ENCODE measurements at regions not wholly inside any gene's neighbourhood (a gene's known extent, or its start where the extent isn't known, plus 50 kb on each side); places are given as distances from the start of the nearest gene placed in this dataset.
"Not testable (repeated sequence)": the region's sequence is repeated elsewhere in the genome, so short reads cannot be mapped to it uniquely, and the experiment has no call there.

DNA sequence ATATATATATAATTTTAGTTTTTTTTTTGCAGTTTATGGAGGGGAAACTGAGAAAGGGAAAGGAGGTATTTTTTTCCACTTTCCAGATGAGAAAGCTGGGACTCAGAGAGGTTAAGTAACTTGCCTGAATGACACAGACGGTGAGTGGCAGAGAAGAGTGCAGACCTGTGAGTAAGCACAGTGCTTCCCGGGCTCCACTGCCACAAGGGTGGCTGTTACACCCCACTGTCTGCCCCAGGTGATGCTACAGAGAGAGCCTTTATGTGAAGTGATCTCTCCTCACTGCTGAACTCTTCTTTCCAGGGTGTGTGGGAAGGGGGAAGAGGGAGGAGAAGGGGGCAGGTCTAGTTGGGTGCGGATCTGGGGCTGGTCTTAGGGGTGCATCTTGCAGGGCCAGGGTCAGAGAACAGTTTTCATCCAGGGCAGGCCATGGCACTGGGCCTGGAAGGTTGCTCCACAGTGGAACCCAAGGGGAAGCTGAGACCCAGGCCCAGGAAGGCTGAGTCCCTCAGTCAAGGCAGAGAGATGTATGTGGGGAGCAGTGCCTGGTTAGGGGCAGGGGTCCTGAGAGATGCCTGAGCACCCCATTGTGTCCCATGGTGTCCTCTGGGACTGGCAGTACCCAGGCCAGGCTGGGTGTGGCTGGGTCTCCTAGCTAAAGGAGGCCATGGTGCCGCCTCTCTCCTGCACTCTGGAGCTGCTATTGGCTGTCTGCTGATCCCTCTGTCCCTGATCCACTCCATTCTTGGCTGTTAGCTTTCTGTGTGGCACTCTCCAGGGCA, 357.5 kb downstream of the PTPRU start:
- no peak for DNase-seq (ENCODE audit: low read depth in 2 of 3, low spot score in 1 of 3)

DNA sequence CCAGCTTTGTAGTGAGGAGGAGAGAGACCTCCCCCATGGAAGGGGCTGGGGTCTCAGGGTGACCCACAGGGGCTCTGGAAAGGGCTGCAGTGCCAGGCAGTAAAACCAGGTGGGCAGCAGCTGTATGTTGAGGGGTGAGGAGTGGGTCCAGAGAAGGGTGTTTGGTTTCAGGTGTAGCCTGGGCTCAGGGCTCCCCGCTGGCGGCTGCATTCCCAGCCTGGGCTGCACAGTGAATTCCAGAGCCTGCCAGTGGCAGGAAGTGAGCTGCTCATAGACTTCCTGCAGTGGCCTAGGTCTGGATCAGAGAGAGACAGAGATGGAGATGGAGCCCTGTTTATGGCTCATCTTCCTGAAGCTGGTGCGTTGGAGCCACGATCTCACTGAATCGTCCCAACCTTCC, 356.4 kb downstream of the PTPRU start:
- DNase-seq (ENCODE audit: low read depth in 2 of 3, low spot score in 1 of 3), result no peak

DNA sequence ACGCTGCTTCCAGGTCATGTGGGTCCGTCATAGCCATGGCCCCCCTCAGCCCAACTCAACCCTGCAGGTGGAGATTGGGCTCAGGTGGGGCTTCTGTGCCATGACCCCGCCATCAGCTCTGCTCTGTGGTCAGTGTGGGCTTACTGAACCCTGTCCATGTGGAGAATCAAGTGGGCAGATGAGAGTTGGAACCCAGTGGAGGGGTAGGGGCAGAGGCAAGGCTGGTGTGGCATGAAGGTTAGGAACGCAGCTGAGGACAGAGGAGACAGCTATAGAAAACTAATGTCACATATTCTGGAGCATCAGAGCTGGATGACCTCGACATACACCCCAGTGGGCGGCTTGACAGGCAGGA, 355.9 kb downstream of the PTPRU start:
- DNase-seq (ENCODE audit: low read depth in 2 of 3, low spot score in 1 of 3), result no peak

DNA sequence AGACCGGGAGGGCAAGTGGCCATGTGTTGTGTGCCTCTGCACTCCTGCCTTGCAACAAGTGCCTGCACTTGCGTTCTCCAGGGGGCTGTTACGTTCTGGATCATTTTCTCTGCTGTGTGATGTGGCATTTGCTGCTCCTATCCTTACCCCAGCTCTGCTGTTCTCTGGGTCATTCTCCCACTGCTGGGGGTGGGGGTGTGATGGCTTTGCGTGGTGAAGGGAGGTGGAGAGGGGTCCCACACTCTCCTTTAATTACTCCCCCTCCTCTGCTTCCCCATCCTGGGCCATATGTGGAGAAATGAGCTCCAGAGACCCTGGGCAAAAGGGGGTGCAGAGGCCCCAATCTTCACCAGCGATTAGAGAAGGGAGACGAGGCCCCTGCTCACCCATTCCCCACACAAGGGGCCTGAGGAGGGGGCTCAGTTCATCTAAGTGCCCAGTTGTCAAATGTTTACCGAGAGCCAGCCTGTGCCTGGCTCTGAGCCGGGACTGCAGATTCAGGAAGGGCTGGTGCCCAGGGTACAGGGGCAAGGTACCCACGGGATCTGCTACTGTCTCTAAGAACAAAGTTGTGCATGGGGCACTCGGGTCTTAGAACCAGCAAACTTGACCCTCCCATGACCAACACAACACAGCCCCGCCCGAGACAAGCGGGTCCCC, 355.4 kb downstream of the PTPRU start:
- no peak for DNase-seq (ENCODE audit: low read depth in 2 of 3, low spot score in 1 of 3)

DNA sequence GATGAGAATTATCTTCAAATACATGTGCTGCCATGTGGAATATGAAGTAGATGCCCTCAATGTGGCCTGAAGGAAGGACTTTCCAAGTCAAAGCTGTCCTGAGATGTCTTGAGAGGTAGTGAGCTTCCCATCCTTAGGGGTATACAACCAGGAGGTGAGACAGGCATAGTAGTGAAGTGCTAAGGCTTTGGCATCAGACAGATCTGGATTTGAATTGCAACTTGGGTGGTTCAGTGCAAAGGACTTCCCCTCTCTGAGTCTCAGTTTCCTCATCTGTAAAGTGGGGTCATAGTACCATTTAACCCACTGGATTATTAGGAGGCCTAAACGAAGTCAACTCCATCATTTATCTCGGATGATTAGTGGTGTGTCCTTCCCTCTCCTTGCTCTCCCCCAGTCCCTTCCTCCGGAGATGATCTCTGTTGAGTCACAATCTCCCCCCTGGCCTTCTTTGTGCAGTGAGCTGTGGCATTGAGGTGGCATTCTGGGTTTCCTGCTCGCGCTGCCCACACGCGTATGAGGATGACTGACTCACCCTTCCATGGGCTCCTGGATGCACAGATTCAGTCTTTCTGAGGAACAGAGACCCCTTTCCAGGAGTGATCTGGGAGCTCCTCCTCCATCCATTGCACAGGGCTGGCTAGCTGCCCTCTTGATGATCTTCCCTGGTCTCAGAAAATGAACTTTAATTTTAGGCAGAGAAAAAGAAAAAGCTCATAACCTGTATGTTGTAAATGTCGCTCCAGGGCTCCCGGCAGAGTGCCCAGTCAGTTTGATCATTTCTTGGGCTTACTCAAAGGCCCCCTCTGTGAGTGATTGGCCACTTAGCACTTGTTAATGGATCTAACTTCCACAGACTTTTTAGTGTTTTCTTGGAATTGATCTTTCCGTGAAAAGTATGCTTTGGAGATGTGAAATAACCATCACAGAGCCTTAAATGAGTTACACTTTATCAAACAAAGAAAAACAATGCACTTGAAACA, 354.6 kb downstream of the PTPRU start:
- no peak for DNase-seq (ENCODE audit: low read depth in 2 of 3, low spot score in 1 of 3)

DNA sequence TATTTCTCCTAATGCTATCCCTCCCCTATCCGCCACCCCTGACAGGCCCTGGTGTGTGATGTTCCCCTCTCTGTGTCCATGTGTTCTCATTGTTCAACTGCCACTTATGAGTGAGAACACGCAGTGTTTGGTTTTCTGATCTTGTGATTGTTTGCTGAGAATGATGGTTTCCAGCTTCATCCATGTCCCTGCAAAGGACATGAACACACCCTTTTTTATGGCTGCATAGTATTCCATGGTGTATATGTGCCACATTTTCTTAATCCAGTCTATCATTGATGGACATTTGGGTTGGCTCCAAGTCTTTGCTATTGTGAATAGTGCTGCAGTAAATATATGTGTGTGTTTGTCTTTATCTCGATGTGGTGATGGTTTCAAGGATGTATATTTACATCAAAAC, 353.4 kb downstream of the PTPRU start:
- DNase-seq (ENCODE audit: low read depth in 2 of 3, low spot score in 1 of 3), result not testable (repeated sequence)

DNA sequence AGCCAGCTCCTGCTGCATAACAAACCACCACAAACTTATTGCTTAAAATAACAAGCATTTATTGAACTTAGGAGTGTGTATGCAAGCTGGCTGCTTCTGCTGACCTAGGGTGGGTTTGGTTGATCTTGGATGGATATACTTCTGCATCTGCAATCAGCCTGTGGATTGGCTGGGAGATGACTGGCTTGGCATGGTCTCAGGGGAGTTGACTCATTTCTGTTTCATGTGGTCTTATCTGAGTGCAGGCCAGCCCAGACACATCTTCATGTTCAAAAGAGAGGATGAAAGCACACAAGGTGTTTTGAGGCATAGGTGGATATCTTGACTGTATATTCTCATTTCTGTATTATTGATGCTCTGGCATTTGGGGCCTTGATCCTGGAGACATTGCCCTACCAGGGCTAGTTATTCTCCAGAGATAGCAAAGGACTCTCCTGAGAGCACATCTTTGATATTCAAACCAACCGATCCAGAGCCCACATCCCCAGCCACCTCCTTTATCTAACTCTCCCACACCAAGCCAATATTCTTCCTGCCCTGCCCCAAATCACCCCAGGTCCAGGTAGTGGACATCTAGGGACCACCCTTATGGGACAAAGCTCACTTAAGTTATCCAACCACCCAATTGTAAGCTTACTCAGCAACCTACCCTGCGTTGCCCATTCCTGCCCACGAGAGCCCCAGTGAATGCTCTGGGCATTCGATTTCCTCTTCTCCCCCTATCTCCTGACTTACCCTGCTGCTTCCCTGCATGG, 350.8 kb downstream of the PTPRU start:
- DNase-seq (ENCODE audit: low read depth in 2 of 3, low spot score in 1 of 3), result no peak

DNA sequence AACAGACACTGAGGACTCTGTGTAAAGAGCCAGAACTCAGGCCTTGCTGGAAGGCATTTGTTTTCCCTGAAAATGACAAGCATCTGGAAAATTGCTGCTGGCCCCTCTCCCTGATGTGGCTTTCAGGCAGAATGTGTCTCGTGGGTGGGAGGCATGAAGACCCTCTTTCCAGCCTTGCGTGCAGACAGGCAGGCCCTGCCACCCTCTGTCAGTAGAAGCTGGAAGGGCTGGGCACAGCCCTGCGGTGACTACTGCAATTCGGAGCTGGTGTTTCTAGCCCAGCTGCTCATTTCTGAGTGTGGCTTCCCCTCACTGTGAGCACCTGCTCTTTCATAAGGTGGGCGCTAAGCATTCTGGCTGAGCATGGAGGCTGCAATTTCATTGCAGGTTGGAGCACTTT, 349.9 kb downstream of the PTPRU start:
- no peak for DNase-seq (ENCODE audit: low read depth in 2 of 3, low spot score in 1 of 3)

DNA sequence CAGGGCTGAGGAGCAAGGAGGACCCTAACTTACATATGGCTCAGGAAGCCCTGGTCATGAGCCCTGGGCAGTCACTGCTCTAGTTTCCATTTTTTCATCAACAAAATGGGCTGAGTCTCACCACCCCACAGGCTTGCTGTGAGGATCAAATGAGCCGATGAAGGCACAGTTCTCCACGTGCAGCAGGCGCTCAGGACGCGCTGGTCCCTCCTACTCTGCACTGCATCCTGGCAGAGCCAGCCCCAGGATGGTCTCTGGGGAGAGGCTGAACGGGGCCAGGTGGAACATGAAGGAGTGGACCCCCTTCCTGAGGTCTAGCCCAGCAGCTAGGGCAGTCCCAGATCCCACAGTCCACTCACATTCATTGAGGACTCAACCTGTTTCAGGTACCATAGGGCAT, 349.3 kb downstream of the PTPRU start:
- no peak for DNase-seq (ENCODE audit: low read depth in 2 of 3, low spot score in 1 of 3)

DNA sequence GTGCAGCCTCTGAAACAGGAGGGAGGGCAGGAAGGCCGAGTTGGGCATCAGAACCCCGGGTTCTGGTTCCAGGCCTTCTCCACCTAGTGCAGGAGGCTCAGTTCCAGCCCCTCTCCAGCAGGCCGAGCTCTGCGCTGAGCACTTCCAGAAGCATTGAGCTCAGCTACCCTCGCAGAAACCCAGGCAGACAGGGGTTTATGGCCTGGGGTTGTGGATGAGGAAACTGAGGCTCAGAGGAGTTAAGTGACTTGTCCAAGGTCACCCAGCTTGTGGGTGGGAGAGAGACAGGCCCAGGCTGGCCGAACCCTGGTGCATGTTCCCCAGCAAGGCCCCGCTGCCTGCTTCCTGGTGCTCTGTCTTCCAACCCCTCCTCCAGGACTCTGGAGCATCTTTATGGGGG, 348.9 kb downstream of the PTPRU start:
- DNase-seq (ENCODE audit: low read depth in 2 of 3, low spot score in 1 of 3), result no peak

DNA sequence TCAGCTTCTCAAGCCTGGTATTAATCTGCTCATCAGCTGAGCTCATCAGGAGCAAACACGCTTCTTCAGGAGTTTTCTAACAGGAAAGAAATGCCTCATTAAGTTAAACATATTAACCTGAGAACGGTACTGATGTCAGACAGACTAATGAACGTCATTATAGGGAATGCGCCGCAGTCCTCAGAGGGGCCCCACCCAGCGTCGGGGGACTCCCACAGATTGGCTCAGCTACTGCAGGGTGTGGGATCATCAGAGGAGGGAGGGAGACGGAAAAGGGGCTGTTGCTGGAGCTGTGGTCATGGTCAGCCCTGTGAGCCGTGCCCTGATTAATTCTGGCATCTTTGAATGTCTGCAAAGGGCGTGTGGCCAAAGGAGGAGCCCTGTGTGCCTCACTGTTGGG, 348.5 kb downstream of the PTPRU start:
- DNase-seq (ENCODE audit: low read depth in 2 of 3, low spot score in 1 of 3), result no peak

DNA sequence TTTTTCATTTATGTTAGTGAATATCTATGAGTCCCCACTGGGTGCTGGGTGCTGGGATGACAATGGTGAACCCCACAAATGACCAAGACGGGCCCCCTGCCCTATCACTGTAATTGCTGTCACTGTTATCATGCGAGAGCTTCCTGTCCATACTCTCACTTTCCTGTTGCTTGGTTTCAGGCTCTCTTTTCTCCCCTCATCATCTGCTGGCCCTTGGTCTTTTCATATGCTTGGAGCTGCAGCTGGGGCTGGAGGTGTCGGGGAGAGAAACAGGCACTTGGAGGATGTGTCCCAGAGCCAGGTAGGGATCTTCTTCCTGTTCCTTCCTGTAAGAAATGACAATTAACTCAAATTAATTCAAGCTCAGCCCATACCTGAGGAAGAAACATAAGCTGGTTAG, 348.0 kb downstream of the PTPRU start:
- DNase-seq (ENCODE audit: low read depth in 2 of 3, low spot score in 1 of 3), result no peak

DNA sequence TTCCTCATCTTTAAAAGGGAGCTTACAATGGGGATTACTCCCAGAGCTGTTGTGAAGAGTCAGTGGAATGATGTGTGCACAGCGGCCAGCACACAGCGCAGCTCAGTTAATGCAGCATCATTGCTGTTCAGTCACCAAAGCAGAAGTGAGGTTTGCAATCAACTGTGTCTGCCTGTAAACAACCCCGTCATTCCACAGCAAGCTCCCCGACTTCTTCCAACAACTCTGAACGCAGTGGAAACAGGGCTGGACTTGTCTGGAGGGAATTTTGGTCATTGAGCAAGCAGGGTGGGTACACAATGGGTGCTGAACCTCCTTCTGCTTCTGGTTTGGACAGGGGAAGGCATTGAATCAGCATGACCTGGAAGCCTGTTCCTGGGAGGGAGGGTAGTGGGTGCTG, 347.4 kb downstream of the PTPRU start:
- DNase-seq (ENCODE audit: low read depth in 2 of 3, low spot score in 1 of 3), result no peak

DNA sequence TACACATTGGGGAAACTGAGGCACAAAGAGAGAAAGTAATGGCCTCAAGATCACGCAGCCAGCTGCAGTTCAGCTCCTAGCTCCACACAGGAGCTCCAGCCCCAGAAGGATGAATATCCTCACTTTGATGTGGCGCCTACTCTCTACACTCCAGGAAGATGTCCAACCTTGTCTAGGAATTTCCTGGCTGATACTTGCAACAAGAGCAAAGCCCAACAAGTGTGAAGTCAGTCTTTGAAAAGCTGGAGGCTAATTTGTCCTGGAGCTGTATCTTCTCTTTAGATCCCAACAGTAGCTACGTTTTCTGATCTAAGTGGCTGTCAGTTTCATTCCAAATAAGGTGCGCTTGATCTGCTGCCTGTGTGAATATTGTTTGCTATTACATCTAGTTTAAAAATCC, 344.9 kb downstream of the PTPRU start:
- no peak for DNase-seq (ENCODE audit: low read depth in 2 of 3, low spot score in 1 of 3)

DNA sequence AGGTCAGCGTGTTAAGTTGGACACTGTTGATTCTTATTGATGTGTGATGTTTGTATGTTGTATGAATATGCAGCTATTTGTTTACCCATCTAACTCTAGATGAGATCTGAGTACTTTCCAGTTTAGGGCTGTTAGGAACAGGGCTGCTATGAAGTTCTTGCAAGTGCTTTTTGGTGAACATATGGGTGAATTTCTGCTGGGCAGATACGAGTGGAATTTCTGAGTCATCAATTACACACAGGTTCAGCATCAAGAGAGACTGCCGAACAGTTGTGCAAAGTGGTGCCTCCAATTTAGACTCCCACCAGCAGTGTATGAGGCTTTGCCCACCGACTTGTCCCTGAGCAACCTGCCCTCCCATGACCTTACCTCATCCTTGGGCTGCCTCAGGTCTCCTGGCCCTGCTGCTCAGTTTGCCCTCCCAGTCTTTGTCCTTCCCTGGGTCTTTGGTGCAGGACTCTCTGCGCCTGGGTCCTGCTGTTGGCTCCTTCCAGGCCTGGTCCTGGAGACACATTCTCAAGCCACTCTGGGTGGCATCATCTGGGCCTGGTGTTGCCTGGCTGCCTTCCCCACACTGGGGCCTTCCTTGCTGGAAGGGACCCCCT, 343.6 kb downstream of the PTPRU start:
- no peak for DNase-seq (ENCODE audit: low read depth in 2 of 3, low spot score in 1 of 3)

DNA sequence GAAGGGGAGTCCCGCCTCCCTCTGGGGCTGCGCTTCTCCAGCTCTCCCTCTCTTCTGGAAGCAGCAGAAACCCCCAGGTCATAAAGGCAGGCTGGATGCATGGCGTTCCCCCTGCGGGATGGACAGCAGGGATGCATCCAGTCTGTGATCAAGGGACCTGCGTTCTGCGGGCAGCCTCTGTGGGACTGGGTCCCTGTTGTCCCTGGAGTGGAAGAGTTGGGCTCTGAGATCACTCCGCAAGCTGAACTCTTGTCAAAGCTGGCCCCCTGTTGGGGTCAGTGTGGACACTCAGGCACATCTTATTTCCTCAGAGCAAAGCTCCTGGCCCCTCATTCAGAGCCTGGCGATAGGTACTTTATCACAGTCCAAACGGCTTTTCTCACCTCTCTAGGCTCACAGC, 341.2 kb downstream of the PTPRU start:
- DNase-seq (ENCODE audit: low read depth in 2 of 3, low spot score in 1 of 3), result no peak

DNA sequence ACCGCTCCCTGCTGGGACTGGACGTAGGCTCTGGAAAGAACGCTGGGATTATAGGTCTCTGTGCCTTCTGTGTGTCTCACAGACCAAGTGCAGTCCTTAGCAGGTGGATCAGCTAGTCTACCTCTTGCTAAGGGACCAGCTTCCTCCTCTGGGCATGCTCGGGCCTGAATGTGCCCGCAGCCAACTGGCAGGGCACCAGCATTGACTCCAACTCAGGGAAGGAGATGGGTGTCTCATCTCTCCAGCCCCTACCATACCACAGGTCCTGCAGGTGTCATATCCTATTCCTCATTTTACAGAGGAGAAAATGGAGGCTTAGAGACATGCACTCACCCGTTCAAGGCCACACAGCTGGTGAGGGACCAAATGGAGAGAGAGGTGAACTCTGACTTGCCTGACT, 340.2 kb downstream of the PTPRU start:
- DNase-seq (ENCODE audit: low read depth in 2 of 3, low spot score in 1 of 3), result no peak

DNA sequence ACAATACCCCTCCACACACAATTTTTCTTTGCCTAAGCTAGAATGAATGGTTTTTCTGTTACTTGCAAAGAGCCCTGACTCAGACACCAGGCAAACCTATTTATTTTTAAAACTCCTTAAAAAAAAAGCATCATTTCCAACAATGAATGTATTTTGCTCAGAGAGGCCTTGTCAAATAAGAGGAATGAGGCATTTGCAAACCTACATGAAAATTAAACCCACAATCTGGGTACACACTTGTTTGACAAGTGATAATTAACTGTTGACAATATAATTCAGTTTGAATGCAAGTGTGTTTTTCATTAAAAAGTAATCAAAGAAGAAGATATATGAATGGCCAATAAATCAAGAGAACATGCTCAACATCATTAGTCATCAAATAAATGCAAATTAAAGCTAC, 339.5 kb downstream of the PTPRU start:
- no peak for DNase-seq (ENCODE audit: low read depth in 2 of 3, low spot score in 1 of 3)

DNA sequence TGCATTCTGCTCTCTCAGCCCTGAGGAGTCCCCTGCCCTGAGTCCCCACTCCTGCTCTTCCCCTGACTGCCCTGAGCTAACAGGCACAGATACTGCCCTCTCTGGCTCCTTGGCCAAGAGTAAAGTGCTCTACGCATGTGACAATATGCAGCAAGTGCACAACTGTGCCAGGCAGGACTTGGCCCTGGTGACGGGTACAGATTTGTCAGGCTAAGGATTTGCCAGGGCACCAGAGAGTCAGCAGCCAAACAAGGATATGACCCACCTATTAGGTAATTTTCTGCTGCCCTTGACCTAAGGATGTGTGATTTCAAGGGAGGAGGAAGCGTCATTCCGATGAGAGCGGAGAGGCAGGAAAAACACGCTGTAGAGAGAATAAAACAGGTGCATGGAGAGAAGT, 339.0 kb downstream of the PTPRU start:
- DNase-seq (ENCODE audit: low read depth in 2 of 3, low spot score in 1 of 3), result no peak

DNA sequence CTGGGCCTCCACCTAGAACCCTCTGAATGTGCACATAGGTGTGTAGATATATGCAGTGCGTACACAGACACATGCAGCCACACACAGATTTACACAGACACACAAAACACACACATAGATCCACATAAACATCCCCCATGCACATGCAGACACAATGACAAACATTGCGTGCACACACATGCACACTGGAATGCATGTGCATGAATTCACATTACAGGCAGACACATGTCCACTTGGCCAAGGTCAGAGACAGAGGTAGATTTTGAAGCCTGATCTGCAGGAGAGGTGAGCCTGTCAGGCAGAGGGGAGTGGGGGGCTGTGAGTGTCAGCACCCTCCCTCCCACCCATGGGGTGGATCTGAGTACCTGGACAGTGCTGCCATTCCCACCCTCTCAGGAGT, 338.5 kb downstream of the PTPRU start:
- DNase-seq (ENCODE audit: low read depth in 2 of 3, low spot score in 1 of 3), result no peak

Measured in stimulated activated CD4-positive, alpha-beta T cell treated with anti-CD3 and anti-CD28 coated beads, Interleukin-12 subunit alpha, Interleukin-12 subunit beta, amount 100 ng/mL, for 48 hours (primary cell).